ENCODE measurements at regions not wholly inside any gene's neighbourhood (a gene's known extent, or its start where the extent isn't known, plus 50 kb on each side); places are given as distances from the start of the nearest gene placed in this dataset.

- no peak for DNase-seq
These were observed 55.1 kb upstream of the SLC1A1 start for GRCh38 chr9:4435197-4435596.

- no peak for DNase-seq
These were observed 56.9 kb upstream of the SLC1A1 start for GRCh38 chr9:4433379-4433778.

- DNase-seq, result no peak
These were observed 59.6 kb upstream of the SLC1A1 start for GRCh38 chr9:4430432-4431261.

GRCh38 chr9:4425319-4426045 is 64.8 kb upstream of the SLC1A1 start:
- no peak for DNase-seq

GRCh38 chr9:4424891-4425290 is 65.4 kb upstream of the SLC1A1 start:
- no peak for DNase-seq

- DNase-seq, result no peak
These were observed 66.2 kb upstream of the SLC1A1 start for GRCh38 chr9:4424038-4424437.

GRCh38 chr9:4423207-4423610 is 67.1 kb upstream of the SLC1A1 start:
- DNase-seq, result no peak

GRCh38 chr9:4422495-4422894 is 67.8 kb upstream of the SLC1A1 start:
- DNase-seq, result no peak

- DNase-seq, result no peak
These were observed 68.4 kb upstream of the SLC1A1 start for GRCh38 chr9:4421847-4422246.

- DNase-seq, result no peak
These were observed 69.9 kb upstream of the SLC1A1 start for GRCh38 chr9:4420351-4420750.

GRCh38 chr9:4417578-4418325 is 72.5 kb upstream of the SLC1A1 start:
- no peak for DNase-seq

- no peak for DNase-seq
These were observed 73.8 kb upstream of the SLC1A1 start for GRCh38 chr9:4416467-4416866.

- no peak for DNase-seq
These were observed 75.0 kb upstream of the SLC1A1 start for GRCh38 chr9:4415281-4415680.

GRCh38 chr9:4413856-4414255 is 76.4 kb upstream of the SLC1A1 start:
- no peak for DNase-seq

- no peak for DNase-seq
These were observed 86.1 kb upstream of the SLC1A1 start for GRCh38 chr9:4404156-4404555.

GRCh38 chr9:4402501-4402900 is 87.8 kb upstream of the SLC1A1 start:
- DNase-seq, result no peak

GRCh38 chr9:4400731-4401130 is 89.5 kb upstream of the SLC1A1 start:
- DNase-seq, result no peak

GRCh38 chr9:4397917-4398316 is 92.4 kb upstream of the SLC1A1 start:
- no peak for DNase-seq

GRCh38 chr9:4393806-4394523 is 94.1 kb upstream of the GLIS3 start:
- no peak for DNase-seq

GRCh38 chr9:4389755-4390154 is 89.9 kb upstream of the GLIS3 start:
- no peak for DNase-seq

GRCh38 chr9:4389003-4389402 is 89.1 kb upstream of the GLIS3 start:
- DNase-seq, result no peak

- DNase-seq, result no peak
These were observed 87.0 kb upstream of the GLIS3 start for GRCh38 chr9:4386819-4387218.

- DNase-seq, result no peak
These were observed 84.9 kb upstream of the GLIS3 start for GRCh38 chr9:4384750-4385149.

All from activated T-cell treated with anti-CD3 and anti-CD28 coated beads, Interleukin-2, amount 50 U/mL, for 1 hour (primary cell).